ENCODE measurements at regions not wholly inside any gene's neighbourhood (a gene's known extent, or its start where the extent isn't known, plus 50 kb on each side); places are given as distances from the start of the nearest gene placed in this dataset.

DNA sequence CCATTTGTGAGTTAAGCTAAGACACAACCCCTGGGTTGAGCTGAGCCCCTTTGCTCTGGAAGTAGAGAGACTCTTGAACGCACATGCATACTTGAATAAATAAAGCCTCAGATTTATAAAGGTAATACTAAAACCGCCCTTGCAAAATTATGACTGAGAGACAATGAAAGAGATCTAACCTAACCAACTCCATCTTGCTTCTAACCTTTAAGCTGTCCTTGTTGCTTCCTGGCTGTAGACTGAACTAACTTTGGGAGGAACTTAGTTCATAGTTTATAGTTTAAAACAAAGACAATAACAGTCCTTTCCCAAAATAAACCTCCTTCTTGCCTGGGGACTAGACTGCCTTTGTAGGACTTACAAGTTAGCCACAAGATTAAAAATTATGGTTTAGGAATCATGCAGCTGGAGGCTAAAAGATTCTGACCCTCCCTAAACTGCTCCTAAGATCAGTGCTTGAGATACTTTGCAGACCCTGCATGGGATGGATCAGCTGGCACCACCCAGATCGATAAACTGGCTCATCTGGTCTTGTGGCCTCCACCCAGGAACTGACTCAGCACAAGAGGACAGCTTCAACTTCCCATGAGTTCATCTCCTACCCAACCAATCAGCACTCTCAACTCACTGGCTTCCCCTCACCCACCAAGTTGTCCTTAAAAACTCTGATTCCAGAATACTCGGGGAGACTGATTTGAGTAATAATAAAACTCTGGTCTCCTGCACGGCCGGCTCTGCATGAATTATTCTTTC, 240.2 kb upstream of the SLC14A2 start:
- H3K27me3 ChIP-seq (ENCODE audit: control insufficient read depth in 2 of 2, insufficient read depth in 2 of 2, low read length in 2 of 2): no peaks in the 10 kb centered on the region
- DNase-seq (ENCODE audit: low read depth, low spot score) (no peak), FAIRE-seq (no peak)
- H3K4me3 ChIP-seq (replicated peaks in 1 of 3; ENCODE audit: insufficient read depth in 1 of 3, low read depth in 1 of 3, low read length in 3 of 3): no peak overlapping the region
- no peaks in the 10 kb centered on the region for H3K79me2 ChIP-seq (ENCODE audit: control insufficient read depth, insufficient read depth, low read length)
- BruUV-seq (replicated peaks): no TSS peak
- TF ChIP-seq FOS (IDR thresholded peaks at IDR 0.05; ENCODE audit: borderline replicate concordance, insufficient read depth, low read length): no peak
- TF ChIP-seq, protein P1, sequence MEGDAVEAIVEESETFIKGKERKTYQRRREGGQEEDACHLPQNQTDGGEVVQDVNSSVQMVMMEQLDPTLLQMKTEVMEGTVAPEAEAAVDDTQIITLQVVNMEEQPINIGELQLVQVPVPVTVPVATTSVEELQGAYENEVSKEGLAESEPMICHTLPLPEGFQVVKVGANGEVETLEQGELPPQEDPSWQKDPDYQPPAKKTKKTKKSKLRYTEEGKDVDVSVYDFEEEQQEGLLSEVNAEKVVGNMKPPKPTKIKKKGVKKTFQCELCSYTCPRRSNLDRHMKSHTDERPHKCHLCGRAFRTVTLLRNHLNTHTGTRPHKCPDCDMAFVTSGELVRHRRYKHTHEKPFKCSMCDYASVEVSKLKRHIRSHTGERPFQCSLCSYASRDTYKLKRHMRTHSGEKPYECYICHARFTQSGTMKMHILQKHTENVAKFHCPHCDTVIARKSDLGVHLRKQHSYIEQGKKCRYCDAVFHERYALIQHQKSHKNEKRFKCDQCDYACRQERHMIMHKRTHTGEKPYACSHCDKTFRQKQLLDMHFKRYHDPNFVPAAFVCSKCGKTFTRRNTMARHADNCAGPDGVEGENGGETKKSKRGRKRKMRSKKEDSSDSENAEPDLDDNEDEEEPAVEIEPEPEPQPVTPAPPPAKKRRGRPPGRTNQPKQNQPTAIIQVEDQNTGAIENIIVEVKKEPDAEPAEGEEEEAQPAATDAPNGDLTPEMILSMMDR (IDR thresholded peaks at IDR 0.05; ENCODE audit: extremely low read depth in 1 of 2, insufficient read depth in 1 of 2, low read depth in 1 of 2, low read length in 2 of 2): no peak
- no peak for TF ChIP-seq MAX (IDR thresholded peaks at IDR 0.05; ENCODE audit: insufficient read depth, insufficient read length)
- no peak for TF ChIP-seq POLR2A (IDR thresholded peaks at IDR 0.05; ENCODE audit: low read depth, low read length)
- TF ChIP-seq MYC (IDR thresholded peaks at IDR 0.05; ENCODE audit: low read depth, low read length): no peak
- no peak for TF ChIP-seq POLR2AphosphoS5 (IDR thresholded peaks at IDR 0.05; ENCODE audit: insufficient read depth, low read depth, low read length)
- no peak for TF ChIP-seq GATA2 (IDR thresholded peaks at IDR 0.05; ENCODE audit: insufficient read depth, insufficient read length, low read depth, low read length)
- TF ChIP-seq EZH2 (IDR thresholded peaks at IDR 0.05; ENCODE audit: borderline replicate concordance, low read depth, low read length, severe bottlenecking): no peak
- TF ChIP-seq JUN (IDR thresholded peaks at IDR 0.05; ENCODE audit: borderline replicate concordance, insufficient read depth, insufficient read length, low read depth): no peak
- H3K4me2 ChIP-seq (ENCODE audit: insufficient read depth, low read length): no peak overlapping the region
- H3K9me3 ChIP-seq (replicated peaks; ENCODE audit: control insufficient read depth, insufficient read depth, low read length): no peaks in the 10 kb centered on the region
- no peaks in the 10 kb centered on the region for H3K4me1 ChIP-seq (ENCODE audit: control insufficient read depth, extremely low read depth, insufficient read depth, low read length)
- no peak overlapping the region for H3K27ac ChIP-seq (ENCODE audit: insufficient read depth, low read depth, low read length)
- no peaks in the 10 kb centered on the region for H4K20me1 ChIP-seq (replicated peaks; ENCODE audit: control insufficient read depth, extremely low read depth, insufficient read depth, low read length)
- intact Hi-C loops (cut with micrococcal nuclease): no loop called here
- ChIA-PET CTCF (no interaction called here), POLR2A (no interaction called here)
- H3K9me1 ChIP-seq (replicated peaks; ENCODE audit: control insufficient read depth, extremely low read depth, insufficient read depth, low read length): no peaks in the 10 kb centered on the region
- H3K36me3 ChIP-seq (ENCODE audit: control insufficient read depth in 2 of 2, extremely low read depth in 1 of 2, insufficient read depth in 2 of 2, low read length in 2 of 2): no peaks in the 10 kb centered on the region
- dilution Hi-C loops (cut with MboI; ENCODE audit: extremely low pct_ligation_motif_present, low sequenced_read_pairs): no loop called here
- no peak overlapping the region for H2AFZ ChIP-seq (ENCODE audit: low read depth, low read length)
- no peak overlapping the region for H3K9ac ChIP-seq (replicated peaks; ENCODE audit: extremely low read depth, insufficient read depth, low read length)

Measured in endothelial cell of umbilical vein (primary cell).